CD4-positive, alpha-beta T cell treated with Interleukin-15 for 1 hour (primary cell): ENCODE measurements at regions not wholly inside any gene's neighbourhood (a gene's known extent, or its start where the extent isn't known, plus 50 kb on each side); places are given as distances from the start of the nearest gene placed in this dataset.

ENCODE experiments used
- DNase-seq: peaks from one replicate; pipeline ENCODE4 v3.0.0-alpha.2; 2020

DNA sequence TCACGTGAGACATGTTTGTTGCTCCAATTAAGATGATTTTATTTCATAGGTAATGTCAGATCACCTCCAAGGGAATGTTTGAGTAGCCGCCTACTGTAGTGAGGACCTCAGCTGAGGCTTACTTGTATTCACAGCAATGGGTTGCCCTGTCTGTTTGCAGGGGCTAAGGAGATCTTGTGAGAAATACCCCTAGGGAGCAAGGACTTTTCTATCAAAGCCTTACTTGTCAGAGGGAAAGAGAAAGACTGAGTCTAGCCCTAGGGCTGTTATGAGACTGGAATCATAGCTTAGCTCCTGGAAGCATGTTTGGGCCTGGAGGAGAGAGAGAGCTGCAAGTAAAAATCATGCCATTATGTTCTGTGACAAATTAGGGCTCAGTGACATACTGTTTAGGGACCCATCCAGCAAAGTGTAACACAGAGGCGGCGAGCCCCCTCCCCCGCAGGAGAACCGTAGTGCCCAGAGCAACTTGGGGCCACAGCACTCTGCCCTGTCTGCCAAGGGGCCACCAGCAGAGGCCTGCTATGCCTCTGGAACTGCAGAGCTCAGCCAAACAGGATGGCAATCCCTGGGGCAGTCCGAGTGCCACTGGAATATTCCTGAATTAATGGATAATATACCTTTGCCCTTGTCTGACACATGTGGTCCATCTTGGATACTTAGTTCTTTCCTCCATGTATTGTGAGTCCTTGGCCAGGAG is 178.8 kb downstream of the DACT1 start:
- no peak for DNase-seq

DNA sequence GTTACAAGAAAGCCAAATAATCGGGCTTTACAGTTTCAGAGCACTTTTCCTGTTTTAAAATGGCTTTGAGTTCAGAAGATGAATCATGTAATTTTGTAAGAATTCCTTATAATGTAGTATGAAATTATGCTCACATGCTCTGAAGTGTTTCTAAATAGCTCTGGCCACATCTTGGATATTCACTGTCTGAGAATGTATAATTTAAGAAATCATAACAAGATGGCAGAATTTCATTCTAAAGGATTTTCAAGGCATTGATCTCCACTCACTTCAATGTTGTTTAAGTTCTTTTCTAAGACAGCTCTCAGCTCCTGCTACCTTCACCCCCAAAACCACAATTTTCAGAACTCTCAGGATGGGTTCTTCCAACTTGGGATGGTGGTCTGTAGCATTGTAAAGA is 180.1 kb downstream of the DACT1 start:
- no peak for DNase-seq

DNA sequence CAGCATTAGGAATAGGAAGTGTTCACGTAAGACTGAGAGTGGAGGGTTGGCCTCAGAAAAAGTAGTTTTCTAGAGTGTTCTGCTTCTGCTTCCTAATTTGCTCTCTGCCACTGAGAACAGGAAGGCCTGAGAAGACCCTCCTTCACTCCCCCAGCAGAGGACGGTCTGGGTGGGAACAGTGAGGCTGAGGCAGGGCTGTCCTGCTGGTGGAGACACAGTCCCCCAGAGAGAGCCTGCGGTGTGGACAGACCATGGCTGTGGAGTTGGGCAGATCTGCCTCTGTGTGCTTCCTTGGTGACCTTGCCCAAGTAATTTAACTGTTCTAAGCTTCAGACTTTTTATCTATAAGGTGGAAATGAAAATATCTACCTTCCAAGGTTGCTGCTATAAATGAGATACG is 182.3 kb downstream of the DACT1 start:
- no peak for DNase-seq

DNA sequence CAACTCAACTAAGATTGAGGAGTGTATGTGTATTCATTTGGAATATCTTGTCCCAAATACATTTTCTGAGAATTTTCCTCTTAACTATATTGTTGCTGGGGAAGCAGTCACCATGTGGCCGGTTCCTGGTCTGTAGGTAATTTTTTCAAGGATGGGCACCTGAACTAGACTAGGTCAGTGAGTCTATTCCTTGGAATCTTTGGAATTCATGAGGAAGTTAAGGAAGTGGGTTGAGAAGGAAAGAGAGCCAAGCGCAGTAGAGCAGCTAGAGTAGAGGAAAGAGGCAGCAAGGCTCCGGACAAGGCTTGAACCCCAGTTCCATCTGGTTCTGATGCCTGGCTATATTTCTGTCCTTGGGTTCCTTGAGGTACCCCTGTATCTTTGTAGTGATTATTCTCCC is 183.7 kb downstream of the DACT1 start:
- DNase-seq: no peak

DNA sequence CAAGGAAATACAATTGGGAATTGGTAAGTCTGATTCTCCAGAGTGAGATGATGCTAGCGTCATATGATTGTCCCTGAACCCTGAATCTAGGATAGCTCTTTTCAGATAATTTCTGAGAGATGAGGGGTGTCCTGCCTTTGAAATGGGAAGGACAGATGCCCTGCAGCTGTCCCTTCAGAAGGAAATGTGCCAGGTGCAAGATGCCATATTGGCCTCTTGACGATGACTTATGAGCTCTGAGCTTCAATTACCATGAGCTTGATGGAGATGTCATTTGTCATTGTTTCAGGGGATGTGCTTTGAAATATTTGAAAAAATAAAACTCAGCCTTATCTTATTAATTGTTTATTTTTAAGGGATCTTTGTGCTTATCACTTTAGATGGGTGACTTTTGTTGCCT is 185.1 kb downstream of the DACT1 start:
- DNase-seq: no peak

DNA sequence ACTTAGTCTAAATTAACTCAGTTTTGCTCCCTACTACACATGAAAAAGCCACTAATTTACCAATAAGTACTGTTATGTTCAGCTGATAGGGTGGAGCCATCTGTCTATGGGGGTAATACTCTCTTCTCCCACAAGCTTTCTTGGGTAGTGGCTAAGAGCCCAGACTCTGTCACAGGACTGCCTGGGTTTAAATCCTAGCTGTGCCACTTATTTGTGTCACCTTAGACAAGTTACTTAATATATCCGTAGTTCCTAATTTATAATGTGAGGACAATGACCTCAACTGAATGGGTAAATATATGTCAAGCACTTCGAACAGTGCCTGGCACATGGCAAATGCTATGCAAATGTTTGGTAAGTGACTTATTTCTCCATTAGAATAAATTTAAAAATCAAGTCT is 185.6 kb downstream of the DACT1 start:
- no peak for DNase-seq

DNA sequence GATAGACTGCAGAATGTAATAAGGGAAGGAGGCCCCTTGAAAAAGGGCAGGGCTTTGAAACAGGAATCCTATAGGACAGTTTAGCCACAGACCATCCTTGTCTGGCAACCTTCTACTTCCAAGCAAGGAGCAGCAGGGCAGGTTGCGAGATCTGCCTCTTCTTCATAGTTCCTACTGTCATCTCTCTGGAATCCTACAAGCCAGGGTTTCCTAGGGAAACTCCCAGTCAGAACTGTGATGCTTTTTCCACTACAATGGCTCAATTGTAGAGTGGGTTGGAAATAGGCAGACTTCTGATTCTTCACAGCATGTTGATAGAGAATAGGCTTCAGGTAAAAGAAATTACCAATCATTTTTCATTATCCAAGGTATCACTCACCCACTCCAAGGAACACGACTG is 186.3 kb downstream of the DACT1 start:
- no peak for DNase-seq

DNA sequence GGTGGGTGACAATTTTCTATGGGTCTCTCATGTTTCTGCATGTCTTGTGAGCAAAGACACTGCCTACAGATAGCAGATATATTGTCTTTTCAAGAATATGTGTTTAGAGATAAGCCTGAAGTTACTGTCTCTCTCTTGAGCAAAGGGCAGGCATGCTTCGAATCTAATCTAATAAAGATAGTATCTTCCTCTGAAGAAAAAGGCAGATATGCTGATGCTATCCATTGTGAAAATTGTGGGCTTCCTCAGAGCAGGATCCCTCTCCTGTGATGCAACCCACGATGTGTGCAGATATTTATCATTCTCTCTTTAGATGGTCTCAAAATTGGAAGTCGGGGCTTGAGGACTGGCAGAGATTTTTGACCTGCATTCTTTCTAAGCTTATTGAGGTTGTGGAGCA is 187.0 kb downstream of the DACT1 start:
- DNase-seq: no peak

DNA sequence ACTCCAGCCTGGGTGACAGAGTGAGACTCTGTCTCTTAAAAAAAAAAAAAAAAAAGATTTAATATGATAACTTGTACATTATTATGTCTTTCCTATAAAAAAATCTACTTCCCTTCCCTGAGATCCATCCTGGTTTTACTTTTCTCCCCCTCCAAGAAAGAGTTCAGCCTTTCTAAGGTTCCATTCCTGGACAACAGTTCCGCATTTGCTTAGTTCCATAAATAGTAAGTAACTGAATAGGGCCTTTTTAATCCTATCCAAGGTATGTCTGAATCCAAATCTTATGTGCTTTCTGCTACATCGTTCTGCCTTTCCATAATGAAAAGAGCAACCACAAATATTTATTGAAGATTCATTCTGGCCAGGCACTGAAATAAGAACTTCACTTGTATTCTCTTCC is 187.8 kb downstream of the DACT1 start:
- no peak for DNase-seq

DNA sequence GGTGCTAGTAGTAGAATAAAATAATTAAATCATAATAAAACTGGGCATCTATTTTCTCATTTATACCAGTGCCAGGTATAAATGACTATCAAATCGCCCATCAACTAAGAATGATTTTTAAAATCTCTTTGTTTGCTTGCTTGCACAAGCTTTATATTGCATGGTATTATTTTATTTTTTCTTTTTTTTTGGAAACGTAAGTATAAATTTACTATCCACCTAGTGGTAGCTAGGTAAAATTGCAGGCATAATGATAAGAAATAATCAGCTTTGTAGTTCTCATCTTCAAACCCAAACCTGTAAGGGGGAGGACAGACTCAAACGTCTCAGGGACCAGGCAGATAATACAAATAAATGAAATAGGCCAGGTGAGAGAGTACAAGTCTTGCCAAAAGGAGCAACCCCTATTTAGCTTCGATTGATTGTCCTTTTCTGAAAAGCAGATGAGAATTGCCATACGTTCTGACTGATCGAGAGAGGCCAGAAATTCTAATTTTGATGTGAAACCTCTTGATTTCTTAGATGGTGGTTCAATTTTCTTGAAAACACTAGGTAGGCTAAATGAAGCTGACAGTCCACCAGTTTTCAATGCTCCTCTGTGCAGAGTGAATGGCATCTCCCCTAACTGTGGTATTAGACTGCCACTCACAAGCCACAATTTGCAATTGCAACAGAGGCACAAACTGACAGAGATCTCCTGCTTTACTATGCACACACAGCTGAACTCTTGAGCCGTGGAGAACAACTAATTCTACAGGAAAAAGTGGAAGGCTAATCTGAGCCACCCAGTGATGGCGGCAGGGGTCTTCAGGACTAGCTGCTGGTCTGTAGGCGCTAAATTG is 189.3 kb downstream of the DACT1 start:
- DNase-seq: no peak

DNA sequence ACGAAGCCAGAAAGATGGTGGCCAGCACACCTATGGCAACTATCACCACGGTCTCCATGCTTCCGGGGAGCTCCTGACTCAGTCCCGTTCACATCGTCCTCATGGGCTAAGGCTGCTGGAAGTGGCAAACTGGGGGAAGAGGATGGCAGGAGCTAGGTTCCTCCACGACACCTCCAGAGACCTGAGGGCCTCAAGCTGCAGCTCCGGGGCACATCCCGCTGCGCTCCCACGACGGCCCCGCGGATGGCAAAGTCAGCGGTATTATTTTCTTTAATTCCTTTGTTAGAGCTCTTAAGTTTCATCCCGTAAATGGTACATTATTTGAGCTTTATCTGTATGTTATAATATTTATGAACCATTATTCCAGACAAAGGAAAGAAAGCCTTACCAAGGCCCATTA is 190.5 kb downstream of the DACT1 start:
- DNase-seq: no peak

DNA sequence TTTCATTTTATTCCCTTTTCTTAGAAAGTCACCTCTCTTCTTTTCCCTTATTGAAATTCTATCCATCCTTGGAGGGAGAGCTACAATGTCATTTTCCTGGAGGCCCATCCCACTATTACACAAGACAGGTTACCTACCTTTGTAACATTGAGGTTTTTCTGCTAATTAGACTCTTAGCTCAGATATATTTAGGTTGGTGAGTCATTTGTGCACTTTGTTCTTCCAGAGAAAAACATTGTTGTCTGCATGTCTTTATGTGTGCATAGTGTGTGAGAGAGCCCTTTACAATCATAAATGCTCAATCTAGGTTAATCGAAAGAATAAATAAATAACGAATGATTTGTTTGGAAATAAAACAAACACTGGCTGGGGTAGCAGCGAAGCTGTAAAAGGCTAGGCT is 191.8 kb downstream of the DACT1 start:
- no peak for DNase-seq

DNA sequence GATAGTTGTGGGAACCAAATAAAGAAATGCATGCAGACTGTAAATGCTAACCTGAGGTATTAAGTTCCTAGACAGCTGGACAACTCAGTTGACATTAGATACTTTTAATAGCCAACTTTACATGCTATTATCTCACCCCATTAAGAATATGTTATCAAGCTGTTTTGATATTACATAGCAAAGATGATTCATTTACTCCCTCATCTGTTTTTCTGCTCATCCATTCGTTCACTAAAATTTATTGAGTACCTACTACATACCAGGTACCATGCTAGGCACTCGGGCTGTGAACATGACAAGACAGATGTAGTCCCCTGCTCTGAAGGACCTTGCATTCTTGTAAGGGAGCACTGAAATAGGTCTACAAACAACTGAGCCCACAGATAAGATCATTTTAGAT is 192.4 kb downstream of the DACT1 start:
- DNase-seq: no peak

DNA sequence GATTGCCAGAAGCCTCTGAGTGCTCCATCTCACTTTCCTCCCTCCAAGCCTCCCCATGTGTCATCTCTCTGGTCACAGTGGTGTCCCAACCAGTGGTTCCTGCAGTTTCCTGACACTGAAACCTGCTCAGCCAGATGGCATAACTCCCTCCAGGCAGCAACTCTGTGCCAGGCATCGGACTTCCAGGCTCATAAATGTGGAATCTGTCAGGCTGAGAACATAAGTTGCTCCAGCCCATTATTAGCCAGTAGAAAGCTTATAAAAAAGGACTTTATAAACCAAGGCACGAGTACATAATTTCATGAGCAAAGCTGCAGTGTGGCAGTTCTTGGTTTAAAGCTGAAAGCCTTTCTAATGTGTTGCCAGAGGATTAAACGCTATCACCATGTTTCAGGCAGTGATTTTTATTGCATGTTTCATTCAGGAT is 194.3 kb downstream of the DACT1 start:
- no peak for DNase-seq

DNA sequence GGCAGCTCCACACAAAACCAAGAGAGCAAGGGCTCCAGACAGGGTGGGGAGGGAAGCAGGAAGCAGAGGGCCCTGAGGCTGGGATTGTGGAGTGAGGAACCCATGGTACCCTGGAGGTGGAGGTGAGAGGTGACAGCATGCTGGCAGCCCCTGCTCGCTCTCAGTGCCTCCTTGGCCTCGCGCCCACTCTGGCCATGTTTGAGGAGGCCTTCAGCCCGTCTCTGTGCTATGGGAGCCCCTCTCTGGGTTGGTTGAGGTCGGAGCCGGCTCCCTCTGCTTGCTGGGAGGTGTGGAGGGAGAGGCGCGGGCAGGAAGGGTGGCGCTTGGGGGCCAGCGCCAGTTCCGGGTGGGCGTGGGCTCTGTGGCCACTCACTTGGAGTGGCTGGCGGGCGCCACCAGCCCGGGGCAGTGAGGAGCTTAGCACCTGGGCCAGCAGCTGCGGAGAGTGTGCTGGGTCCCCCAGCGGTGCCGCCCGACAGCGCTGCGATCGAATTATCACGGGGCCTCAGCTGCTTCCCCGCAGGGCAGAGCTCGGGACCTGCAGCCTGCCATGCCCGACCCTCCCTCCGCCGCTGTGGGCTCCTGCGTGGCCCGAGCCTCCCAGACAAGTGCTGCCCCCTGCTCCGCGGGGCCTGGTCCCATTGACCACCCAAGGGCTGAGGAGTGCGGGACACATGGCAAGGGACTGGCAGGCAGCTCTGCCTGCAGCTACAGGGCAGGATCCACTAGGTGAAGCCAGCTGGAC is 196.0 kb downstream of the DACT1 start:
- DNase-seq: no peak

DNA sequence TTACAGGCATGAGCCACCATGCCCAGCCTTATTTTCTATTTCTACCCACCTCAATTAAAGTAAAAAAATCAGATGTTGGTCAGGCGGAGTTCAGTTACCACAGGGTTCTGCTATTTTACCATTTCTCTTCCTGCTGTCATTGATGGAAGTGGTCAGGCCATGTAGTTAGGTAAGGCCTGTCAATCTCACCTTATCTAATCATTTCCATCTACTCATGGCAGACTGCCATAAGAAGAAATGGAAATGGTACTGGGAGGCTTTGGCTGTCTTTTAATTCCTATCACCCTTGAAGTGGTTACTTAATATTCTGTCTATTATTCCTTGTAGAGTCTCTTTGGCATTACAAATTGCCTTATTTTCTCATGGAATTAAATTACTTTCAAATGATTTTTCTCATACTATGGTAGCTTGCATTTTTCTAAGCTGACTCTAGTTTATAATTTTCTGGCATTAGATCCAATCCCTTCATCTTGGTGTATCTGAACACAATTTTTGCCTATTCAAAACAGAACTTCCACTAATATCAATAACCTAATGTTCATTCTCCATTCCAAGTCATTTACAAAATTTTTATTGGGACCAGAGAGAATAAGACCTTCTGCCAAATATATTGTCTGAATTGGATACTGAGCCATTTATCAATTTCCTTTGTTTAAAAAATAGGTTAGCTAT is 198.7 kb downstream of the DACT1 start:
- DNase-seq: no peak

DNA sequence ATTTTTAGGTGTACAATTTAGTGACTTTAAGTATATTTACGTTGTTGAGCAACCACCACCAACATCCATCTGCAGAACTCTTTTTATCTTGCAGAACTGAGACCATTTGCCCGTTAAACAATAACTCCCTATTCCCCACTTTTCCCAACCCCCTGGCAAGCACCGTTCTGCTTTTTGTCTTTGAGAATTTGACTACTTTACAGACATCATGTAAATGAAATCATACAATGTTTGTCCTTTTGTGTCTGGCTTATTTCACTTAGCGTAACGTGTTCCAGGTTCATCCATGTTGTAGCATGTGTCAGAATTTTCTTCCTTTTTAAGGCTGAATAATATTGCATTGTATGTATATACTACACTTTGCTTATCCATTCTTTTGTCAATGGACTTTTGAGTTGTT is 201.5 kb downstream of the DACT1 start:
- DNase-seq: no peak

DNA sequence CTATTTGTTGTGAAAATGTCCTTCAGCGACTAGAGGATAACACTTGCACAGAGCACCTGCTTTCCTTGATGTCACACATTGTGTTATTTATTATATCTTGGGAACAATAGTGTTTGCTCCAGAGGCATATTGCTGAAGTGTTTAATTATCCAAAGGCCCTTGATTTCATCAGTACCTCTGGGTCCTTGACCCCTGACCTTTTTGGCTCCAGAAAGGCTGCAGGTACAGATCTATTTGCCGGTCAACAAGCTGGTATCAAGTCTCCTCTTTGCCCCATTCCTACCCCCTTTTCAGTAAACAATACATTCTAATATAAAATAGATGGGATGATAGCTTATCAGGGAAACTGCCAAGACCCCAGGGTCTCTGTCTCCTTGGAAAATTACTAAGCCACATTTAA is 206.8 kb downstream of the DACT1 start:
- DNase-seq: no peak

DNA sequence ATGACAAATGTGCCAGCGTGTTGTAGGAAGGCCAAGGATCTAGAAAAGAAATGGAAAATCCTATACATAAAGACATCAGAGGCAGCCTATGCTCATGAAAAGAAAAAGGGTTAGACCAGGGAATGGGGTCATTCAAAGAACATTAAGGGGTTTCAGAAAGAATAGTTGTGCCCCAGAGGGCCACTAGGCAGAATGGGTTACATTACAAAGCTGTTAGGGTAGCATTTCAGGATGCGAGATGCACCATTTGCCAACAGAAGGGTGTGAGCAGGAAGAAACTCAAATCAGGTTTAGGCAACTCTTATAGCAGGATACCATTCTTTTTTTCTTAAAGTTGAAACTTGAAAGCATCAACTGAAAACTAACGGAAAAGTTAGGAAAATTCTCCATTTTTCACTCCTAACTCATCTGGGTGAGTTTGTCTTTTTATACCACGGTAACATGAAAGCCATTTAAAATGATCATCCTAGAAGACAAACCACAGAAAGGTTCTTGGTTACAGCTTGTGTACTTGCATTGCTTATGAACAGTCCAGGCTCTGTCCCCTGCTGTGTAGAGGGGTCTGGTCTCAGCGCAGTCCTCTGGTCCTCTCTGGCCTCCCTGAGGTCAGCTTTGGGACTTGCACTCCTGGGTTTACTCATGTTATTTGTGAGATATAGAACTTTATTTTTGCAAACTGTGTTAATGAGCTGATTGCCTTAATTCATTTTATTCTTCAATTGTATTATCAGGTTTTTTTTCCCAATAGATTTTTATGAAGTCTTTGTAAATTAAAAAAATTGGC is 209.1 kb downstream of the DACT1 start:
- no peak for DNase-seq

DNA sequence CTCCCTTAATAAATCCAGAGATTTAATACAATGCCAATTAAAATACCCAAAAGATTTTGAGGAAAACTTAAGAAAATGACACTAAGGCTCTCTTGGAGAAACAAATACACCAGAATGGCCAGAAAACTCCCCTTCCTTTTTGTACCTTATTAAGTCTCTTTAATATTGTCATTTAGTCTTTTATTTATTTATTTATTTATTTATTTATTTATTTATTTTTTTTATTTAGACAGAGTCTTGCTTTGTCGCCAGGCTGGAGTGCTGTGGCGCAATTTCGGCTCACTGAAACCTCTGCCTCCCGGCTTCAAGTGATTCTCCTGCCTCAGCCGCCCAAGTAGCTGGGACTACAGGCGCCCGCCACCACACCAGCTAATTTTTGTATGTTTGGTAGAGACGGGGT is 210.6 kb downstream of the DACT1 start:
- DNase-seq: no peak

DNA sequence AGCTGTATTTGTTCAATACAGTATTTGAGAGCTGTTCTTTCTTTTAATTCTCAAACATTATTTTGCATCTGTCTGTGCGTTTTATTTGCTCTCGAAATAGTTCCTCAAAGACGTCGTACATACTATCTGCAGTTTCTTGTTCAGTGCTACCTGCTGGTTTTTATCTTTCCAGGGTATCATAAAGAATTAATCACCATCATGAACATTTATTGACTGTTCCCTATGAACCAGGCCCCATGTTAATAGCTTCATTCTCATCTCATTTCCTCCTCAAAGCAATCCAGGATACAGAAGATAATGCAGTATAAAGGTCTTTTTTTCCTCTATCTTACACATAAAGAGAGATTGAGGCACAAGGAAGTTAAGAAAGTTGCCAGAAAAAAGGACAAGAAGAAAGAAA is 211.8 kb downstream of the DACT1 start:
- no peak for DNase-seq

DNA sequence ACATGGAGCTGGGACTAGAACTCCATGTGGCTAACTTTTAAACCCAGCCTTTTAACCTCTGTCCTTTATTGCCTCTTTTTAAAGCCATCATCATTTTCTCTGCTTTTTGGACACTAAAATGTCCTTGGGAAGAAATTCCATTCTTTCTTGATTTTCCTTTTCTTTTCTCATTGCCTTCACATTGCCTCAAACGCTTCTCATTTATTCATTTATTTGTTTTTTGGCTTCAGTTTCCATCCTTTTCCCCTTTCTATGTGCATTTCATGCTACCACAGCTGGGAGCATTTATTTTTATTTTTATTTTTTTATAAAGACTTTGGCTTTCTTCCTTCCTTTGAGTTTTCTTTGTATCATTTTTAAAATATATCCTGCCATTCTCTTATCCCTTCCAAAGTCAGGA is 212.2 kb downstream of the DACT1 start:
- DNase-seq: no peak

DNA sequence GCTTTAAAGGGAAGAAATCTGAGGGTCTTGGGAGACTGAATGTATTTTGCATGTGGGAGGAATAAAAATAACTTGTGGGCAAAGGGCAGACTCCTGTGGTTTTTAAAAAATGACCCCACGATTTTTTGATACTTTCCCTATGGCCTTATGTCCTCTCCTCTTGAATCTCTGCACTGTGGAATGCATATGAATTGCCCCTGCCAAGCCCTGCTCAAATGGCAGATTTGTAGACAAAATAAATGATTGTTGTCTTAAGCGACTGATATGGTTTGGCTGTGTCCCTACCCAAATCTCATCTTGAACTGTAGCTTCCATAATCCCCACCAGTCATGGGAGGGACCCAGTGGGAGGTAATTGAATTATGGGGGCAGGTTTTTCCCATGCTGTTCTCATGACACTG is 223.8 kb downstream of the DACT1 start:
- DNase-seq: no peak
